H1 (cell line): ENCODE measurements at regions not wholly inside any gene's neighbourhood (a gene's known extent, or its start where the extent isn't known, plus 50 kb on each side); places are given as distances from the start of the nearest gene placed in this dataset.

Source experiments
- CTCF ChIA-PET: fragments of 300-600 bp; sonication (Branson Sonifier 250); formaldehyde crosslinking; loops from one replicate; lab custom pipeline; 2021; ENCODE audit not compliant: partially characterized antibody; lab: Charles Lee
- POLR2A ChIA-PET: fragments of 300-600 bp; sonication (Branson Sonifier 250); formaldehyde crosslinking; loops from one replicate; lab custom pipeline; 2021; ENCODE audit warnings: inconsistent platforms; ENCODE audit not compliant: partially characterized antibody; lab: Charles Lee
- DNase-seq, 2 experiments: peaks; one replicate each; pipeline versions ENCODE4 v3.0.0 to v3.0.0-alpha.2; 2010 to 2022; ENCODE audit warnings: low spot score in 2 of 2, low read depth in 1 of 2, mixed read lengths in 1 of 2
- FAIRE-seq: peaks from 2 replicates; lab custom pipeline; 2011; peaks lifted over from hg19 to GRCh38; lab: Jason Lieb, UNC
- H2AFZ ChIP-seq: 2 replicates; pipeline ENCODE4 v1.8.1; 2012; ENCODE audit warnings: low read length, inconsistent platforms
- H2AK5ac ChIP-seq: 2 replicates; pipeline ENCODE4 v1.6.1; 2013; ENCODE audit warnings: low read depth, low read length
- H2BK120ac ChIP-seq: replicated peaks from 2 replicates; pipeline ENCODE3; 2013; ENCODE audit warnings: low read depth, low read length, inconsistent platforms
- H2BK12ac ChIP-seq: 2 replicates; pipeline ENCODE4 v1.6.1; 2013; ENCODE audit warnings: low read depth, low read length
- H2BK15ac ChIP-seq: 2 replicates; pipeline ENCODE4 v1.6.1; 2013; ENCODE audit warnings: low read length
- H2BK20ac ChIP-seq: 2 replicates; pipeline ENCODE4 v1.6.1; 2013; ENCODE audit warnings: low read length
- H2BK5ac ChIP-seq: 2 replicates; pipeline ENCODE4 v1.6.1; 2013; ENCODE audit warnings: low read depth, low read length
- H3K14ac ChIP-seq: 2 replicates; pipeline ENCODE4 v1.6.1; 2013; ENCODE audit warnings: inconsistent platforms; ENCODE audit not compliant: insufficient read length
- H3K18ac ChIP-seq: 2 replicates; pipeline ENCODE4 v1.6.1; 2013; ENCODE audit warnings: low read length; ENCODE audit errors: extremely low read depth
- H3K23ac ChIP-seq: 2 replicates; pipeline ENCODE4 v1.6.1; 2013; ENCODE audit warnings: inconsistent platforms; ENCODE audit not compliant: insufficient read length
- H3K23me2 ChIP-seq: 2 replicates; pipeline ENCODE4 v1.6.1; 2013; ENCODE audit warnings: low read depth, low read length
- H3K27ac ChIP-seq: 2 replicates; pipeline ENCODE4 v1.6.1; 2011; ENCODE audit warnings: low read depth, low read length, inconsistent platforms
- H3K27me3 ChIP-seq, 4 experiments: replicated peaks in 1 of 4; 1 replicate in 1 of 4; 2 replicates in 3 of 4; pipeline versions ENCODE4 v1.6.1 to v1.8.1; 2011 to 2013; ENCODE audit warnings: low read length in 3 of 4, mild to moderate bottlenecking in 3 of 4, inconsistent platforms in 2 of 4, mixed read lengths in 2 of 4, moderate library complexity in 1 of 4; ENCODE audit not compliant: control insufficient read depth in 3 of 4, insufficient read depth in 3 of 4; ENCODE audit errors: extremely low read depth in 1 of 4
- H3K36me3 ChIP-seq, 4 experiments: 2 replicates each; pipeline versions ENCODE4 v1.6.1 to v1.8.1; 2011 to 2013; ENCODE audit warnings: mild to moderate bottlenecking in 4 of 4, low read length in 3 of 4, moderate library complexity in 2 of 4, control low read depth in 1 of 4, inconsistent platforms in 1 of 4; ENCODE audit not compliant: insufficient read depth in 4 of 4, control insufficient read depth in 2 of 4
- H3K4ac ChIP-seq: replicated peaks from 2 replicates; pipeline ENCODE3; 2013; ENCODE audit warnings: low read length, low read depth, mixed read lengths, inconsistent platforms; ENCODE audit not compliant: insufficient read length
- H3K4me1 ChIP-seq, 4 experiments: replicated peaks in 1 of 4; 1 replicate in 1 of 4; 2 replicates in 3 of 4; pipeline versions ENCODE4 v1.6.1 to v1.8.1; 2011 to 2013; ENCODE audit warnings: low read length in 3 of 4, inconsistent platforms in 2 of 4, mixed read lengths in 1 of 4; ENCODE audit not compliant: insufficient read depth in 4 of 4, control insufficient read depth in 3 of 4
- H3K4me2 ChIP-seq, 2 experiments: 2 replicates each; pipeline versions ENCODE4 v1.6.1 to v1.8.1; 2011 to 2013; ENCODE audit warnings: low read depth in 2 of 2, low read length in 2 of 2, control low read depth in 1 of 2, inconsistent platforms in 1 of 2, mild to moderate bottlenecking in 1 of 2; ENCODE audit not compliant: insufficient read depth in 1 of 2
- H3K4me3 ChIP-seq, 4 experiments: fragments of 200-600, 300-600 bp in 1 of 4; sonication (generic), shearing (Covaris generic), sonication (Bioruptor Twin) in 1 of 4; 2 replicates each; pipeline versions ENCODE4 v1.5.1 to v1.8.1; 2011 to 2016; ENCODE audit warnings: low read length in 4 of 4, low read depth in 3 of 4, control low read depth in 2 of 4, inconsistent platforms in 2 of 4, mild to moderate bottlenecking in 2 of 4, mixed read lengths in 1 of 4, moderate library complexity in 1 of 4; ENCODE audit not compliant: insufficient read depth in 2 of 4; ENCODE audit errors: extremely low read depth in 1 of 4
- H3K56ac ChIP-seq: replicated peaks from 2 replicates; pipeline ENCODE3; 2013; ENCODE audit warnings: low read depth, mild to moderate bottlenecking, mixed read lengths, low read length, inconsistent platforms; ENCODE audit not compliant: insufficient read length
- H3K79me1 ChIP-seq: 2 replicates; pipeline ENCODE4 v1.6.1; 2013; ENCODE audit warnings: low read depth, low read length, control low read depth
- H3K79me2 ChIP-seq, 2 experiments: 2 replicates each; pipeline versions ENCODE4 v1.6.1 to v1.8.1; 2012 to 2013; ENCODE audit warnings: low read length in 2 of 2, mild to moderate bottlenecking in 2 of 2, inconsistent platforms in 1 of 2; ENCODE audit not compliant: insufficient read depth in 2 of 2, control insufficient read depth in 1 of 2
- H3K9ac ChIP-seq, 4 experiments: replicated peaks in 1 of 4; 1 replicate in 1 of 4; 2 replicates in 3 of 4; pipeline versions ENCODE4 v1.6.1 to v1.8.1; 2011 to 2013; ENCODE audit warnings: low read depth in 3 of 4, low read length in 3 of 4, control low read depth in 2 of 4, mild to moderate bottlenecking in 2 of 4, moderate library complexity in 2 of 4, inconsistent platforms in 1 of 4; ENCODE audit errors: extremely low read depth in 1 of 4
- H3K9me3 ChIP-seq, 2 experiments: 2 replicates each; pipeline versions ENCODE4 v1.6.1 to v1.8.1; 2012 to 2013; ENCODE audit warnings: mild to moderate bottlenecking in 2 of 2, moderate library complexity in 2 of 2, control low read depth in 1 of 2, inconsistent platforms in 1 of 2, low read depth in 1 of 2, low read length in 1 of 2, mixed read lengths in 1 of 2; ENCODE audit not compliant: insufficient read depth in 2 of 2
- H4K20me1 ChIP-seq, 2 experiments: replicated peaks in 1 of 2; 2 replicates each; pipeline versions ENCODE3 to v1.8.1; 2011 to 2013; ENCODE audit warnings: inconsistent platforms in 2 of 2, low read length in 2 of 2, mild to moderate bottlenecking in 1 of 2; ENCODE audit not compliant: insufficient read depth in 2 of 2, control insufficient read depth in 1 of 2
- H4K5ac ChIP-seq: 2 replicates; pipeline ENCODE4 v1.6.1; 2013; ENCODE audit warnings: low read length, low read depth, mixed read lengths, inconsistent platforms; ENCODE audit not compliant: insufficient read length
- H4K8ac ChIP-seq: 2 replicates; pipeline ENCODE4 v1.8.0; 2013; ENCODE audit warnings: mild to moderate bottlenecking, moderate library complexity, low read length, inconsistent platforms; ENCODE audit not compliant: insufficient read depth; ENCODE audit errors: extremely low read depth
- H4K91ac ChIP-seq: replicated peaks from 2 replicates; pipeline ENCODE3; 2013; ENCODE audit warnings: low read length, mixed read lengths, inconsistent platforms; ENCODE audit not compliant: insufficient read length
- CBX5 ChIP-seq: fragments of 300-800, 300-1000 bp; sonication (generic); IDR thresholded peaks from 2 replicates; pipeline ENCODE4 v1.7.1; 2016; ENCODE audit warnings: antibody characterized with exemption, low read length, low read depth
- GABPA ChIP-seq: IDR thresholded peaks from 2 replicates; pipeline ENCODE4 v1.6.1; 2011; ENCODE audit warnings: mild to moderate bottlenecking, low read length, moderate library complexity, borderline replicate concordance; ENCODE audit not compliant: insufficient read depth
- NRF1 ChIP-seq: IDR thresholded peaks from 2 replicates; pipeline ENCODE4 v1.6.1; 2011; ENCODE audit warnings: mild to moderate bottlenecking, low read depth, low read length, improper control_type of control experiment
- SRF ChIP-seq: IDR thresholded peaks from 2 replicates; pipeline ENCODE4 v1.6.1; 2011; ENCODE audit warnings: mild to moderate bottlenecking, low read depth, low read length, moderate library complexity
- YY1 ChIP-seq: IDR thresholded peaks from 2 replicates; pipeline ENCODE4 v1.6.1; 2011; ENCODE audit warnings: low read depth, mild to moderate bottlenecking, low read length
- ZNF274 ChIP-seq: IDR thresholded peaks from 2 replicates; pipeline ENCODE4 v1.7.0; 2012; ENCODE audit warnings: low read length, borderline replicate concordance; ENCODE audit errors: extremely low read depth
- WGBS, 2 experiments: shearing (Covaris generic) in 1 of 2; methylation state at CpG; one replicate each; pipeline versions ENCODE4 v1.1.6 to v1.1.7; 2013 to 2015; ENCODE audit warnings: low lambda C conversion rate in 2 of 2, mixed read lengths in 2 of 2, inconsistent platforms in 1 of 2, low coverage in 1 of 2, missing lambda C conversion rate in 1 of 2; ENCODE audit not compliant: insufficient replicate concordance in 2 of 2, insufficient coverage in 1 of 2, insufficient read length in 1 of 2; ENCODE audit errors: extremely low coverage in 1 of 2, missing lambda C conversion rate in 1 of 2; 5-methylcytosine and 5-hydroxymethylcytosine counted together
- TF ChIP-seq, protein P1 (sequence below), 3 experiments: IDR thresholded peaks; 1 replicate in 2 of 3; 2 replicates in 1 of 3; pipeline versions ENCODE4 v1.5.1 to v1.6.1; 2011; ENCODE audit warnings: low read length in 3 of 3, mild to moderate bottlenecking in 3 of 3, inconsistent platforms in 2 of 3, low read depth in 1 of 3, moderate library complexity in 1 of 3; ENCODE audit not compliant: insufficient read depth in 1 of 3; ENCODE audit errors: control extremely low read depth in 1 of 3

DNA sequence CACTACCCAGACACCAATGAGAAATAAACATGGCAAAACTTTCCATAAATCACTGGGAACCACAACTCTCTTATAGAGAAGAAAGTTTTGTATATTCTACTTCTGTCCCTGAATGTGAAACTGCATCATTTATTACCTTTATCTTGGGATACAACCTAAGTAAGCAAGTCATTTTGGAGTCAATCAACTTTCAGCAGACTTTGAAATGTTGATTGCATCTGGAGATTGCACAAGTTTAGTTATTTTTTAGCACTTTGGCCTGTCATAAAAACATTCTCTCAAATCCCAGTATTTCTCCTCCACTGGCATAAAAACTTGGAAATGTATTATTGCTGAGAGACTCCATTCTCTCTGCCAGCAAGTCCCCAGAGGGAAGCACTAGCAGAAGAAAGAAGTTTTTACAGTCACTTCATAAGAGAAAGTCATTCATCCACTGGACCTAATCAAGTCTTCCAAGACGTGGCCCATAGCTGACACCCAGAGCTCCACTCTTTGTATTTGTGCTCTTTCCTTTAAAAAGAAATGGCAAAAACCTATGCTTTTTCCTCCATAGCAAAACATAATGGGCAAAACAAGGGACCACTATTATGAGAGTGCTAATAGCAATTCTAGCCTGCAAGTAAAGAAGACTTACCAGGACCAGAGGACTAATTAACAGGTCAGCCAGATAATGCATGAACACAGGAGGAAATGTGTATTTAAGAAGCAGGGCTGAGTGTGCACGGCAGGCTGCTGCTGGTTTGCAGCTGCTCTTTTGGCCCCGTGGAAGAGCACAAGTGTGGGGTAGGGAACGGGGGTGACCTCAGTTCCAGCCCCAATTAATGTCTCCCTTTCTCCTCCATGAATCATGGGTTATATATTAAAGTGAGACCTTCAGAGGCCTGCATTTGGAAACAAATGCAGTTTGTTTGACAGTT is 171.5 kb downstream of the INO80D start:
- Histone ChIP-seq H3K27ac (no peak overlapping the region), H3K36me3 (no peaks in the 10 kb centered on the region), H2AK5ac (no peak overlapping the region), H2BK12ac (no peak overlapping the region), H3K4me1 (no peaks in the 10 kb centered on the region), H3K27me3 (no peaks in the 10 kb centered on the region), H3K4me2 (no peak overlapping the region), H4K91ac (no peak overlapping the region), H3K79me1 (no peaks in the 10 kb centered on the region), H3K56ac (no peak overlapping the region), H3K23ac (no peak overlapping the region), H2BK20ac (no peak overlapping the region), H2AFZ (no peak overlapping the region), H2BK5ac (no peak overlapping the region), H4K5ac (no peak overlapping the region), H4K8ac (no peak overlapping the region), H3K79me2 (no peaks in the 10 kb centered on the region), H3K23me2 (peaks cover 3% of the 10 kb centered on the region; the same call in 1 of the 2 replicates), H3K18ac (no peak overlapping the region), H3K9me3 (no peaks in the 10 kb centered on the region), H3K14ac (no peak overlapping the region), H4K20me1 (no peaks in the 10 kb centered on the region), H2BK120ac (no peak overlapping the region), H3K9ac (no peak overlapping the region), H3K4ac (no peak overlapping the region), H3K4me3 (no peak overlapping the region), H2BK15ac (no peak overlapping the region)
- CTCF ChIA-PET: interaction anchor here (5.1 kb wide), 1 partner anchor 10 kb away, joined by 36 read pairs; no protein-coding TSS in a partner anchor
- TF ChIP-seq YY1 (no peak), GABPA (no peak), ZNF274 (no peak), SRF (no peak), CBX5 (no peak), NRF1 (no peak)
- TF ChIP-seq, protein P1, sequence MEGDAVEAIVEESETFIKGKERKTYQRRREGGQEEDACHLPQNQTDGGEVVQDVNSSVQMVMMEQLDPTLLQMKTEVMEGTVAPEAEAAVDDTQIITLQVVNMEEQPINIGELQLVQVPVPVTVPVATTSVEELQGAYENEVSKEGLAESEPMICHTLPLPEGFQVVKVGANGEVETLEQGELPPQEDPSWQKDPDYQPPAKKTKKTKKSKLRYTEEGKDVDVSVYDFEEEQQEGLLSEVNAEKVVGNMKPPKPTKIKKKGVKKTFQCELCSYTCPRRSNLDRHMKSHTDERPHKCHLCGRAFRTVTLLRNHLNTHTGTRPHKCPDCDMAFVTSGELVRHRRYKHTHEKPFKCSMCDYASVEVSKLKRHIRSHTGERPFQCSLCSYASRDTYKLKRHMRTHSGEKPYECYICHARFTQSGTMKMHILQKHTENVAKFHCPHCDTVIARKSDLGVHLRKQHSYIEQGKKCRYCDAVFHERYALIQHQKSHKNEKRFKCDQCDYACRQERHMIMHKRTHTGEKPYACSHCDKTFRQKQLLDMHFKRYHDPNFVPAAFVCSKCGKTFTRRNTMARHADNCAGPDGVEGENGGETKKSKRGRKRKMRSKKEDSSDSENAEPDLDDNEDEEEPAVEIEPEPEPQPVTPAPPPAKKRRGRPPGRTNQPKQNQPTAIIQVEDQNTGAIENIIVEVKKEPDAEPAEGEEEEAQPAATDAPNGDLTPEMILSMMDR (IDR thresholded peaks at IDR 0.05; ENCODE audit: control extremely low read depth in 1 of 3, insufficient read depth in 1 of 3, low read depth in 1 of 3, low read length in 3 of 3): no peak
- POLR2A ChIA-PET: no interaction called here
- no peak for DNase-seq
- 97% methylated on average over 4 of the region's 4 CpGs; no CpG with 5 or more reads in 1 of the 2 experiments for WGBS, 2 experiments
- FAIRE-seq: no peak
